Trophoblast cell (in vitro differentiated cells and primary cell): ENCODE measurements at regions not wholly inside any gene's neighbourhood (a gene's known extent, or its start where the extent isn't known, plus 50 kb on each side); places are given as distances from the start of the nearest gene placed in this dataset.
"Not testable (repeated sequence)": the region's sequence is repeated elsewhere in the genome, so short reads cannot be mapped to it uniquely, and the experiment has no call there.

Experiments
- DNase-seq, 2 donors: peaks; one replicate each; pipeline ENCODE4 v3.0.0-alpha.2; 2016
- H2AFZ ChIP-seq: 2 replicates; pipeline ENCODE4 v1.6.1; 2013; ENCODE audit warnings: low read length, moderate library complexity, mild to moderate bottlenecking; ENCODE audit not compliant: insufficient read depth, poor library complexity
- H2AK5ac ChIP-seq: 2 replicates; pipeline ENCODE4 v1.6.1; 2013; ENCODE audit warnings: mild to moderate bottlenecking, low read length
- H2BK120ac ChIP-seq: 2 replicates; pipeline ENCODE4 v1.6.1; 2013; ENCODE audit warnings: low read length, mild to moderate bottlenecking, moderate library complexity; ENCODE audit not compliant: insufficient read depth, poor library complexity
- H2BK12ac ChIP-seq: 2 replicates; pipeline ENCODE4 v1.6.1; 2013; ENCODE audit warnings: mild to moderate bottlenecking, low read length, moderate library complexity
- H2BK5ac ChIP-seq: 2 replicates; pipeline ENCODE4 v1.6.1; 2013; ENCODE audit warnings: low read length, low read depth, moderate library complexity, mild to moderate bottlenecking; ENCODE audit not compliant: poor library complexity
- H3K14ac ChIP-seq: 2 replicates; pipeline ENCODE4 v1.6.1; 2013; ENCODE audit warnings: mild to moderate bottlenecking, low read length
- H3K18ac ChIP-seq: 2 replicates; pipeline ENCODE4 v1.6.1; 2013; ENCODE audit warnings: mild to moderate bottlenecking, low read length
- H3K23ac ChIP-seq: 2 replicates; pipeline ENCODE4 v1.6.1; 2013; ENCODE audit warnings: low read length
- H3K27ac ChIP-seq: 2 replicates; pipeline ENCODE4 v1.5.1; 2013; ENCODE audit warnings: low read depth, mild to moderate bottlenecking, inconsistent platforms, low read length, moderate library complexity
- H3K27me3 ChIP-seq: 2 replicates; pipeline ENCODE4 v1.6.1; 2013; ENCODE audit warnings: inconsistent platforms, mild to moderate bottlenecking, low read length, moderate library complexity; ENCODE audit not compliant: insufficient read depth
- H3K36me3 ChIP-seq, 2 experiments: 1 replicate in 1 of 2; 2 replicates in 1 of 2; pipeline ENCODE4 v1.6.1; 2013; ENCODE audit warnings: low read length in 2 of 2, mild to moderate bottlenecking in 2 of 2, moderate library complexity in 1 of 2; ENCODE audit not compliant: insufficient read depth in 2 of 2, control insufficient read depth in 1 of 2
- H3K4ac ChIP-seq: 2 replicates; pipeline ENCODE4 v1.6.1; 2013; ENCODE audit warnings: low read depth, mild to moderate bottlenecking, low read length, moderate library complexity
- H3K4me1 ChIP-seq, 2 experiments: 1 replicate in 1 of 2; 2 replicates in 1 of 2; pipeline ENCODE4 v1.6.1; 2013; ENCODE audit warnings: low read length in 2 of 2, mild to moderate bottlenecking in 2 of 2, moderate library complexity in 1 of 2; ENCODE audit not compliant: insufficient read depth in 2 of 2, control insufficient read depth in 1 of 2
- H3K4me2 ChIP-seq: 2 replicates; pipeline ENCODE4 v1.6.1; 2013; ENCODE audit warnings: inconsistent platforms, mild to moderate bottlenecking, low read length, moderate library complexity
- H3K4me3 ChIP-seq: 2 replicates; pipeline ENCODE4 v1.5.1; 2013; ENCODE audit warnings: mild to moderate bottlenecking, low read depth, low read length, inconsistent platforms
- H3K79me1 ChIP-seq: one replicate; pipeline ENCODE4 v1.6.1; 2013; ENCODE audit warnings: low read length
- H3K79me2 ChIP-seq: 2 replicates; pipeline ENCODE4 v1.6.1; 2013; ENCODE audit warnings: low read length, mild to moderate bottlenecking; ENCODE audit not compliant: control insufficient read depth, insufficient read depth, poor library complexity
- H3K9ac ChIP-seq: 2 replicates; pipeline ENCODE4 v1.6.1; 2013; ENCODE audit warnings: mild to moderate bottlenecking, low read length
- H3K9me3 ChIP-seq: 2 replicates; pipeline ENCODE4 v1.6.1; 2013; ENCODE audit warnings: low read depth, mild to moderate bottlenecking, control low read depth, inconsistent platforms, low read length; ENCODE audit not compliant: insufficient read depth
- H4K12ac ChIP-seq: 2 replicates; pipeline ENCODE4 v1.6.1; 2013; ENCODE audit warnings: low read depth, mild to moderate bottlenecking, low read length, moderate library complexity
- H4K8ac ChIP-seq: 2 replicates; pipeline ENCODE4 v1.6.1; 2013; ENCODE audit warnings: low read depth, mild to moderate bottlenecking, low read length, moderate library complexity
- H4K91ac ChIP-seq: one replicate; pipeline ENCODE4 v1.6.1; 2013; ENCODE audit warnings: low read depth, mild to moderate bottlenecking, low read length, moderate library complexity
- WGBS: extraction: QIAGEN DNeasy Blood & Tissue Kit; methylation state at CpG from one replicate; pipeline ENCODE4 v1.1.7; 2013; ENCODE audit warnings: missing lambda C conversion rate; ENCODE audit not compliant: insufficient read length, insufficient coverage; ENCODE audit errors: extremely low coverage; 5-methylcytosine and 5-hydroxymethylcytosine counted together

DNA sequence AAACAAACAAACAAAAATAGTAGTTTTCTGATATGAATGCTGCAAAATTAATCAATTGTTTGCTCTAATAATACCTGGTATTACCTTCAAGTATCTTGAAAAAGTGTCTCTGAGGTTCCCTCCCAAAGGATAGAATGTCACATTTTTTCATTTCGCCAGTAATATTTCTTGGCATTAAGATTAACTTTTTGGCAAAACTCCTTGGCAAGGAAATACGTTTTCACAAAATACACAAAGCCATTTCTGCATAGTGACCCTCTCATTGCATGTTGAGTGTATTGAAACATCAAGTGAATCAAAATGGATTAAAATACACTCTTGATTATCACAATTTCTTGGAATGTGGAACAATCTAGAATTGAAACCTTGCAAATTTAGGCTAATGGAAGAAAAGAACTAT, 230.5 kb downstream of the ATPSCKMT start:
- Histone ChIP-seq H3K4me1 (no peaks in the 10 kb centered on the region), H3K27ac (no peak overlapping the region)

DNA sequence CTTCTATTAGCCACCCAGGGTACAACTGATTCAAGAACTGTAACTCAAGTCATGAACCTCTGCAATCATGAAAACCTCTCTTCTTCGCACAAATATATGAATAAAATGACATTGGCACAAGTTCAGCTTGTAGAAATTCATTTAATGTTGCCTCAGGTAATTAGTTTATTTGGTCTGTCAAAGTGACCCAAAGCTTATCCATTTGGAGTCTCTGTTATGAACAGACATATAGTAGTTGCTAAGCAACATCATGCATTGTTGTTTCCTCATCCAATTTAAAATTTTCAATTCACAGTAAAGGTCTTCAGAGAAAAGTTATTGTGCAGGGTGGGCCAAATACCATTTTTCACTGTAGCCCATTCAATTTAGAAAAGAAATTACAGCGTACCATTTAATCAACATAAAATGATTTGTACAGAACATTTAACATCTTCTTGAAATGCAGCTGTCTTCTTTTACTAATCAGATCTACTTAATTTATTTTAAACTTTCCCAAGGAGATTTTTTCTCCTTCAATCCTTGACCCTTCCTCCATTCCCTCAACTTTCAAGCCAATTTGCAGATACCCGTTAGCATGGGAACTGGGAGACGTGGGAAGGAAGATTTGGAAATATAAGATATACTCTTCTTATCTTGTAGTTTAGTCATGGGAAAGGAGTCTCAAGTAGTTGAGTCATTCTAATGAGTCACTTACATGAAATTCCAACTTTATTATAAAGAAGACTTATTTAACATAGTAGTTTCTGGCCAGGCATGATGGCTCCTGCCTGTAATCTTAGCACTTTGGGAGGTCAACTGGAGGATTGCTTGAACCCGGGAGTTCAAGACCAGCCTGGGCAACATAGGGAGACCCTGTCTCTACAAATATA, 231.3 kb downstream of the ATPSCKMT start:
- Histone ChIP-seq H3K9ac (no peak overlapping the region), H3K79me1 (no peaks in the 10 kb centered on the region), H2AK5ac (no peak overlapping the region), H3K9me3 (no peaks in the 10 kb centered on the region), H4K12ac (no peak overlapping the region), H3K4me2 (no peak overlapping the region), H3K27ac (no peak overlapping the region), H2BK5ac (no peak overlapping the region), H3K23ac (no peak overlapping the region), H3K27me3 (no peaks in the 10 kb centered on the region), H3K14ac (no peak overlapping the region), H3K18ac (no peak overlapping the region), H4K8ac (no peak overlapping the region), H2BK120ac (no peak overlapping the region), H4K91ac (no peak overlapping the region), H3K4me3 (no peak overlapping the region), H3K79me2 (no peaks in the 10 kb centered on the region), H3K4ac (no peak overlapping the region), H3K4me1 (no peaks in the 10 kb centered on the region), H3K36me3 (no peaks in the 10 kb centered on the region), H2BK12ac (no peak overlapping the region), H2AFZ (no peak overlapping the region)
- DNase-seq = peak; percentile 23 to 78
- no CpG with 5 or more reads among the region's 5 CpGs for WGBS

More for the DNA sequence above, 230.5 kb downstream of the ATPSCKMT start:
- no peak overlapping the region for H4K91ac ChIP-seq
- no peak overlapping the region for H3K9ac ChIP-seq
- H3K23ac ChIP-seq = no peak overlapping the region
- no peak overlapping the region for H2AK5ac ChIP-seq
- no peak for DNase-seq
- no peak overlapping the region for H3K14ac ChIP-seq
- no peak overlapping the region for H3K18ac ChIP-seq
- H3K27me3 ChIP-seq = no peaks in the 10 kb centered on the region
- no peak overlapping the region for H3K4me3 ChIP-seq
- H2AFZ ChIP-seq = no peak overlapping the region
- WGBS = no CpG with 5 or more reads among the region's 2 CpGs
- no peak overlapping the region for H3K4me2 ChIP-seq
- no peak overlapping the region for H3K4ac ChIP-seq
- H2BK120ac ChIP-seq = no peak overlapping the region
- no peaks in the 10 kb centered on the region for H3K79me1 ChIP-seq
- no peak overlapping the region for H4K12ac ChIP-seq
- no peak overlapping the region for H2BK5ac ChIP-seq
- H3K9me3 ChIP-seq = no peaks in the 10 kb centered on the region
- H2BK12ac ChIP-seq = no peak overlapping the region
- no peaks in the 10 kb centered on the region for H3K36me3 ChIP-seq
- H3K79me2 ChIP-seq = no peaks in the 10 kb centered on the region
- no peak overlapping the region for H4K8ac ChIP-seq

DNA sequence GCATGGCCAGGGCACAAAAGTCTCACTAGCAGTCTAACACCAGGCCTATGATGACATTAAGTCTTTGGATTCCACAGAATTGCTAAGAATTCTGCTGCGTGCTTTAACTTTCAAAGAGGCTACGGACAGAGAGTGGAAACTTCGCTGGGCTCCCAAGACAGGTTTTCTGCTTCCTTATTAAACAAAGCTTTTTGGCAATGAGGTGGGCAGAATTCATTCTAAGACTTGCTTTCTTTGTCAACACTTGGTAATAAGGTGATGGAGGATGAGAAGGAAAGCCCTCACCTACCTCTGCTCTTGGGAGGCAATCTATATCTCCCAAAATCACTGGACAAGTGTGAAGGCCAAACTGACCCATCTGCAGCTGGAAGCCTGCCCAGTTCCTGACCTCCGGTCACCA, 231.9 kb downstream of the ATPSCKMT start:
- Histone ChIP-seq H3K27ac (no peak overlapping the region), H4K8ac (no peak overlapping the region), H3K23ac (no peak overlapping the region), H3K36me3 (no peaks in the 10 kb centered on the region), H3K79me2 (no peaks in the 10 kb centered on the region), H3K4me2 (no peak overlapping the region), H2BK12ac (no peak overlapping the region), H3K9ac (no peak overlapping the region), H3K18ac (no peak overlapping the region), H4K12ac (no peak overlapping the region), H2AK5ac (no peak overlapping the region), H2AFZ (no peak overlapping the region), H3K14ac (no peak overlapping the region), H4K91ac (no peak overlapping the region), H3K27me3 (no peaks in the 10 kb centered on the region), H2BK120ac (no peak overlapping the region), H3K4me3 (no peak overlapping the region), H3K4me1 (no peaks in the 10 kb centered on the region), H3K9me3 (no peaks in the 10 kb centered on the region), H3K79me1 (no peaks in the 10 kb centered on the region), H3K4ac (no peak overlapping the region), H2BK5ac (no peak overlapping the region)
- DNase-seq = peak; percentile 40 to 78
- no CpG with 5 or more reads among the region's 4 CpGs for WGBS

DNA sequence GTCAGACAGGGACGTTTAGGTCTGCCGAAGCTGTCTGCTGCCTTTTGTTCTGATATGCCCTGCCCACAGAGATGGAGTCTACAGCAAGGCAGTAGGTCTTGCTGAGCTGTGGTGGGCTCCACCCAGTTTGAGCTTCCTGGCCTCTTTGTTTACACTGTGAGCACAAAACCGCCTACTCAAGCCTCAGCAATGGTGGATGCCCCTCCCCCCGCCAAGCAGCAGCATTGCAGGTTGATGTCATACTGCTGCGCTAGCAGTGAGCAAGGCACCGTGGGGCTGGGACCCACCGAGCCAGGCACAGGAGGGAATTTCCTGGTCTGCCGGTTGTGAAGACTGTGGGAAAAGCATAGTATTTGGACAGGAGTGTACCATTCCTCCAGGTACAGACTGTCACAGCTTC, 233.1 kb downstream of the ATPSCKMT start:
- not testable (repeated sequence) for H2BK120ac ChIP-seq, DNase-seq, H4K91ac ChIP-seq, H3K4ac ChIP-seq, H3K4me2 ChIP-seq, H3K9me3 ChIP-seq, H3K36me3 ChIP-seq, H4K8ac ChIP-seq, H3K4me3 ChIP-seq, H3K14ac ChIP-seq, H2BK5ac ChIP-seq, H2AFZ ChIP-seq, H3K79me1 ChIP-seq, H2AK5ac ChIP-seq, H3K27ac ChIP-seq, H4K12ac ChIP-seq, H3K79me2 ChIP-seq, H3K9ac ChIP-seq, H3K27me3 ChIP-seq, H2BK12ac ChIP-seq, H3K23ac ChIP-seq, H3K18ac ChIP-seq, H3K4me1 ChIP-seq
- no CpG with 5 or more reads among the region's 8 CpGs for WGBS
